Erythroblast (primary cell): ENCODE measurements at regions not wholly inside any gene's neighbourhood (a gene's known extent, or its start where the extent isn't known, plus 50 kb on each side); places are given as distances from the start of the nearest gene placed in this dataset.

Source experiments
- GATA1 ChIP-seq: IDR thresholded peaks from 2 replicates; pipeline ENCODE4 v1.6.1; 2011; ENCODE audit warnings: low read depth, mild to moderate bottlenecking, control low read depth, low read length, moderate library complexity
- POLR2A ChIP-seq: IDR thresholded peaks from 2 replicates; pipeline ENCODE4 v1.6.1; 2011; ENCODE audit warnings: mild to moderate bottlenecking, low read length

- TF ChIP-seq POLR2A = no peak
- TF ChIP-seq GATA1 = no peak
These were observed 262.6 kb upstream of the DDX18 start for GRCh38 chr2:117551858-117552257.
